GM18867 (cell line): ENCODE measurements at regions not wholly inside any gene's neighbourhood (a gene's known extent, or its start where the extent isn't known, plus 50 kb on each side); places are given as distances from the start of the nearest gene placed in this dataset.
"Not testable (repeated sequence)": the region's sequence is repeated elsewhere in the genome, so short reads cannot be mapped to it uniquely, and the experiment has no call there.

Experiments used
- ATAC-seq: cut with Tn5 transposase; IDR thresholded peaks from one replicate; pipeline ENCODE4 v1.9.1; 2021; ENCODE audit warnings: mild to moderate bottlenecking, moderate library complexity; ENCODE audit not compliant: unreplicated experiment

DNA sequence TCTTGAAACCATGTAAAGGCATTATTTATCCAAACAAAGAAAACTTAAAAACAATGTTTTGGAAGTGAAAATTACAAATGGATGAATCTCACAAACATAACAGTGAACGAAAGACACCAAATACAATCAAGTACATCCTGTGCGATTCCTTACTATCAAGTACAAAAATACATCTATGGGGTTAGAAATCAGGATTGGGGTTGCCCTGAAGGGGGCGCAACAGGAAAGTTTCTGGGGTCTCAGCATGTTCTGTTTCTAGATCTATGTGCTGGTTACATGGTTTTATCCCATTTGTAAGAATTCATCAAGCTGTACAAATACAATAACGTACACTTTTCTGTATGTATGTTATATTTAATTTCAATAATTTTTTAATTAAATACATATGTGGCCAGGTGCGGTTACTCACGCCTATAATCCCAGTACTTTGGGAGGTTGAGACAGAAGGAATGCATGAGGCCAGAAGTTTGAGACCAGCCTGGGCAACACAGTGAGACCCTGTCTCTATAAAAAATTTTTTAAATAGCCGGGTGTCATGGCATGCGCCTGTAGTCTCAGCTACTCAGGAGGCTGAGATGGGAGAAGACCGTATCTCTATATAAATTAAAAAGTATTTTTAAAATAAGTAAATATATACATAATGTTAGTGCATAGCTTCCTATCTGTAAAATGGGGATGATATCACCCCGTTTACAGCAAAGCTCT lies 121.5 kb upstream of the SOD1 start:
- ATAC-seq: no peak

DNA sequence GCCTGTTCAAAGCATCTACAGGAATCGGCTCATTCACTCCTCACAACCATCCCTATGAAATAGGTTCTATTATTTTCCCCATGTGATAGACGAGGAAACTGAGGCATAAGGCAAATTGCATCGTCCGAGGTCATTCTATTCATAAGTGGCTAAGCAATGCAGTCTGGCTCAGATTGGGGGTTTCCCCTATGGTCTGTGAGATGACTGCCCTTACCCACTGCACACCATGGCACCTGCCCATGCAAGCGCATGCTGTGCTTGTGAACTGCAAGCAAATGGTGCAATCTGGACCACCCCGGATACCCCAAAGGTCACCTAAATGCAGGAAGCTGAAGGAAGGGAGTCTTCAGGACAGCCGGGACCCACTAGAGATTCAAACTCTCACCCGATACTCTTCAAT lies 123.4 kb upstream of the SOD1 start:
- ATAC-seq: no peak

DNA sequence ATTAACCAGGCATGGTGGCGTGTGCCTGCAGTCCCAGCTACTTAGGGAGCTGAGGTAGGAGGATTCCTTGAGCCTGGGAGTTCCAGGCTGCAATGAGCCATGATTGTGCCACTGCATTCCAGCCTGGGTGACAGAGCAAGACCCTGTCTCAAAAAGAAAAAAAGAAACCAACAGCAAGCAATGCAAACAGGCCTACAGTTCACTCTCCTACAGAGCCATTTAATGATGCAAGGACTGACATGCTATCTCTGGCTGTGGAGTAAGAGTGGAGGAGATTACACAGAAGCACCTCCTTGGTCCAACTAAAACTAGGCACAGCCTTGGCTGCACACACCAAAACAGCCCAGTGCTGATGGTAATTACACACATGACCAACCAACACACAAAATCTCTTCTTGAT lies 127.5 kb upstream of the SOD1 start:
- ATAC-seq: no peak

DNA sequence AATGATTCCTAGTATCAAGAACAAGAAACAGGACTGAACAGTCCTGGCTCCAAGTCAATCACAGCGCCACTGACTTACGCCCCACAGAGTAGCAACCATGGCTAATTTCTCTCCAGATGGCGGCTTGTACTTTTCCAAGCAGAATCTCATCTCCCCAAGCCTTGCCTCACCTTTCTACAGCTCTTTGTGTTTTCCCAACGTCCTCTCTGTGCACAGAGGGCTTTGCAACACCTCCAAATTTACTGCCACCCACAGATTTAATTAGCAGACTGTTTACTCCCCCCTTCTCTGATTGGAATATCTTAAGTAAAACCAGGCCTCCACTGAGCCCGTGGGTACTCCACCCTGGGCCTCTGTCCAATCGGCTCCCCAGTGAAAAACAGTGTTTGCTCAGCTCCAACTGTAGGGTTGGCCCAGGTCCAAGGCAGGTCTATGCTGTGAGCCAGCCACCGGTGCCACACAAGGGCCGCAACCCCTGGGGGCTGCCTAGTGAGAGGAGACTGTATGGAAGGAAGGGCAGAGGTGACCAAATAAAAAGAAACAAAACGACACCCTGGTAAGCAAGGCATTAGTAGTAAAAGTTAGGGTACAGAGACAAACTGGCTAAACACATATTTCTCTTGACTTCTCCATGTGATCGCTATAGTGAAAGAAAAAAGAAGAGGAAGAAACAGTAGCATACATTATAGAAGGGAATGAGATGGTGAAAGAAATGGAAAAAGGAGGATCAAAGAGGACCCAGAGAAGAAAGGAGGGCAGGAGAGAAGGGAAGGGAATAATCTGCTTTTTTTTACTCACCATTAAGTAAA lies 128.4 kb upstream of the SOD1 start:
- ATAC-seq: no peak

DNA sequence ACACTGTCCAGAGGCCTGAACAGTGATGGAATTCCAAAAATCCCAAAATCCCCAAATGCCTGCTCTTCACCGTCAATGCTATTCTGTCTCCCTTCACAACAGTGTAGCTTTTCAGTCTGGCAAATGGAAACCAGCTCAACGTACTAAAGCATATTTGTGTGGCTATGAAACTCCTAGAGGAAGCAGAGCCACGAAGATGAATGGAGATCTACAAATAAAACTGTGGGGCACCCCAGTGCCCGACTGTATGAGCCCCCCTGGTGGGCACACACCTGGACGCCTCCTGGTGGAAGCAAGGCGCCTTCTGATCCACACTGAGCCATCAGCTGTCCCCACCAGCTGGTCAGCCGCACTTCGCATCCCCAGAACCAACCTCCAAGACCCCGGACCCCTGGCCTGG lies 129.1 kb upstream of the SOD1 start:
- ATAC-seq: no peak

DNA sequence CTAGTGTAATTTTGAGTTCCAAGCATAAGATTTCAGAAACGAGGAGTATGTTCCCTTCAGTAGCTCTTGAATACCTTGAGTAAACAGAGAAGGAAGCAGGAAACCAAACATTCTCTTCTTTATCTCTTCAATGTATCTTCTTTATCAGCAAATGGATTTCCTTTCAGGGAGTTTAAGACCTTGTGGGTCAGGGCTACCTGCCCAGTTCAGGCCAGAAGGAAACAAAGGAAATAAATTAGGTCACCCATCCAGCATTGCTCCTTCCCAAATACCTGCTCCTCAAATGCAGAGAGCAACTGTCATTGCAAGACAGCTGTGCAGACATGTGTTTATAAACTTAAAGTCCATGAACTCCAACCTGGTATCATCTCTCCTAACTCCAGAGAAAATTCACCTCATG lies 130.1 kb upstream of the SOD1 start:
- ATAC-seq: no peak

DNA sequence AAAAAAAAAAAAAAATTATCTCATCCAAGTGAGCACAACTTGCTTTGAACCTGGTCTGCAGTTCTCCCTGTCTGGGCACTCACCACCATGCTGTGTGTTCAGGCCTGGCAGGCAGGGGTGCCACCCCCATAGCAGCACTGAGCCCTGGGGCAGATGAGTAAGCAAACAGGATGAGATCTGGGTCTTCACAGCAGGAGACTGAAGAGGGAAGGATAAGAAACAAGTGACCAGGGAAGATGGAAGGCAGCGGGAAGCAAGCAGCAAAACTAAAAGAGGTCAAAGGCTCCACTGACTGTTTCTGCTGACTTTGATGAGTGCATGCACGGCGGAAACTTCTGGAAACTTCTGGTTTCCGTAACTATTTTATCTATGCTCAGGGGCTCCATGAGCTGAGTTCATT lies 133.5 kb upstream of the SOD1 start:
- ATAC-seq: no peak

DNA sequence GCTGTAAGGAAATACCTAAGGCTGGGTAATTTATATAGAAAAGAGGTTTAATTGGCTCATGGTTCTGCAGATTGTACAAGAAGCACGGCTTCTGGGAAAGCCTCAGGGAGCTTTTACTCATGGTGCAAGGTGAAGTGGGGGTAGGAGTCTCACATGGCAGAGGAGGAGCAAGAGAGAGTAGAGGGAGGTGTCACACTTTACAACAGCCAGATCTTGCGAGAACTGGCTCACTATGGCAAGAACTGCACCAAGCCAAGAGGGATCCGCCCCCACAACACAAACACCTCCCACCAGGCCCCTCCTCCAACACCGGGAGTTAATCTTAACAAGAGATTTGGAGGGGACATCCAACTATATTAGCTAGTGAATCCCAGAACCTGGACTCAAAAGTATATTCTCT lies 135.4 kb upstream of the SOD1 start:
- no peak for ATAC-seq

DNA sequence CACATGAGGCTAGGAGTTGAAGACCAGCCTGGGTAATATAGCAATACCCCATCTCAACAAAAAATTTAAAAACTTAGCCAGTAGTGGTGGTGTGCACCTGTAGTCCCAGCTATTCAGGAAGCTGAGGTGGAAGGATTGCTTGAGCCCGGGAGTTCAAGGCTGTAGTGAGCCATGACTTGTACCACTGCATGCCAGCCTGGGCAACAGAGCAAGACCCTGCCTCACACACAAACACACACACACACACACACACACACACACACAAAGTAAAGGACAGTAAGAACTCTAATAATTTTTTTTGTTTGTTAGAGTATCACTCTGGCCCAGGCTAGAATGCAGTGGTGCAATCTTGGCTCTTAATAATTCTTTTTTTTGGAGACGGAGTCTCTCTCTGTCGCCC lies 138.0 kb upstream of the SOD1 start:
- no peak for ATAC-seq

DNA sequence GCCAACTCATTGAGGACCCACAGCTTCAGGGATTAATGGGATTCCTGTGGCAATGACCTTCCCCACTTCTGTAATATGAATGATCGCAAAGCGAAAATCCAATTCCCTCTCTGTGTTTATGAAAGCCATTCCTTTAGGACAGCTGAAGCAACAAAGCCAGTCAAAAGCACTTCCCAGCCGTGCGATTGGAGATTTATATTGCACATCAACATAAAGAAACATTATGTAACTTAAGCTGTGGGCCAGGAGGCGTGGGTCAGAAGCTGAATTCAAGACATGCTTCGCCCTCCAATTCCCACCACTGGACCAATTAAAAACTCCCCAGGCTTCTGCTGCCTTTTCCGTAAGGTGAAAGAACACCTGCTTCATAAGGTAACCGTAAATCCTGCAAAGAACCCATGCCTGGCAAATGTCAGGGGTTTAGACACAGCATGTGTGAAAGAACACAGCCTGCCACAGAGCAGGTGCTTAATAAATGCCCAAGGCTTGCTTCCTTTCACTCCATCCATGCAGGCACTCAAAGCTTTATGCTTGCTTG lies 138.9 kb upstream of the SOD1 start:
- no peak for ATAC-seq

DNA sequence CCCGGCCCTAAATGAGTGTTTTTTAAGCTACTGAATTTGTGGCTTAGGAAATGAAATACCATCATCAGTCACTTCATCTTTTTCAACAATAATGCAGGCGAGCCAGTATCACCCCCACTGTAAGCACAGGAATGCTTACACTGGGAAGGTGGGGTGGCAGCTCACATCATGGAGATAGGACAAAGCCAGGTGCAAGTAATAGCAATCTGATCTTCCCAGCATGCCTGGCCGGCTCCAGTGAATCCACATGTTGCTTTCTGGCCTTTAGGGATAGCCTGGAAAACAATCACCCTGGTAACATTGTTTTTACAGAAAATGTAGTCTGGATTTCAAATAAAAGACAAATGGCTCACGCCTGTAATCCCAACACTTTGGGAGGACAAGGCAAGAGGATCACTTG lies 140.9 kb upstream of the SOD1 start:
- no peak for ATAC-seq

DNA sequence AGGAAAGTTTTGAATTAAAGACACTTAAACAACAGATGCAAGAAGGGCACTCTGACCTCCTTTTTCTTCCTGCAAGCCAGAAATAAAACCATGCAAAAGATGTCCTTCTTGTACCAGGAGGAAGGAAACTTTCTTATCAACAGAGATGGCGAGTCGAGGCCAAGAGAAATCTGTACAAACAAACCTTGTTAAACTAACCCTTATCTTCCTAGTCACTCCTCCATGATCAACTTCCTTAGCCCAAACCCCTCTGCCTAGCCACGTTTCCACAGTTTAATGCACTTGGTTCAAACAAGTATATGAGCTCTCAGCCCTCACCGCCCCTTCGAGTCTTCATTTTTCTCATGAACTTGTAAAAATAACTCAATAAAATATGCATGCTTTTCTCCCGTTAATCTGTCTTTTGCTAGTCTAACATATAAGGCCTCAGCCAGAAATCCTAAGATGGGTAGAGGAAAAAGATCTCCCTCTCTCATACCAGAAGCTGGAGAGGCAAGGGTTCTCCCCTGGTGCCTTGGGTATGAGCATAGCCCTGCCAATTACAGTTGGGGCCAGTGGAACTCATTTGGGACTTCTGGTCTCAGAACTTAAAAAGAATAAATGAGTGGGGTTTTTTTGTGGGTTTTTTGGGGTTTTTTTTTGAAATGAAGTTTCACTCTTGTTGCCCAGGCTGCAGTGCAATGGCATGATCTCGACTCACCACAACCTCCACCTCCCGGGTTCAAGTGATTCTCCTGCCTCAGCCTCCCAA lies 141.7 kb upstream of the SOD1 start:
- ATAC-seq: no peak

DNA sequence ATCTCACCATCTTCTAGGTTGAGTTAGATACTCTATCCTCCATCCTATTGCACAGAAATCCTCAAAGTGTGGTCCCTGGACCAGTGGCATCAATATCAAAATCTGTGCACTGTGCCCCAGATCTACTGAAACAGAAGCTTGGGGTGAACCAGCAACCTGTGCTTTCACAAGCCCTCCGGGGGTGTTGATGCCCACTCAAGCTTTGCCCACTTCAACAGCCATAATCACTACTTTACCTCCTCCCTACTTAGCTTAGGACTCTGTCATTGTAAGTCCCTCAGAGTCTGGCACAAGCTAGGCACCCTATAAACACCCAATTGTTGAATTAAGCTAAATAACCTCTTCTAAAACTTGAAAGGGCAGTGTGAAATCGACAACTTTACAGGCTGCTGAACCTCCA lies 144.2 kb upstream of the SOD1 start:
- no peak for ATAC-seq

DNA sequence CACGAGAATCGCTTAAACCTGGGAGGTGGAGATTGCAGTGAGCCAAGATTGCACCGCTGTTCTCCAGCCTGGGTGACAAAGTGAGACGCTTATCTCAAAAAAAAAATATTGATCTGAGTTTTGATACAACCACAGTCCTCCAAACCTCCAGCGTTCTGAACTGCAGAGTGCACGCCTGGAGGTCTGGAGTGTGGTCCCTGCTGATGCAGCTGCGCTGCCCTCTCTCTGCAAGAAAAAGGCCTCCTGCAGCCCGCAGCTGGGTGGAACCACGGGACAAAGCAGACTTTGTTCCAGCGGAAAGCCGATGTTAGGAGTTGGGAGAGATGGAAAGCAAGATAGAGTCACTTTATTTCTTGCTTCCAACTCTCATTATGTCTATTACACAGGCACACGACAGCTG lies 144.9 kb upstream of the SOD1 start:
- ATAC-seq: no peak

DNA sequence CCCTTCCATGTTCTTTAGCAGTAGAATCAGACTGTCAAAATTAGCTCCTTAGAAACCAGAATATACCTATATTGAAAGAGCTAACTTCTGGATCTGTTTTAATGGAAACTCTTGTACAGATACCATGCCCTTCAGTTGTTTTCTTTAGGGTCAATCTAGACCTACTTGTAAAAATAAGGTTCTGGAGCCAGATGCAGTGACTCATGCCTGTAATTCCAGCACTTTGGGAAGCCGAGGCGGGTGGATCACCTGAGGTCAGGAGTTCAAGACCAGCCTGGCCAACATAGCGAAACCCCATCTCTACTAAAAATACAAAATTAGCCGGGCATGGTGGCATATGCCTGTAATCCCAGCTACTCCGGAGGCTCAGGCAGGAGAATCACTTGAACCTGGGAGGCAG lies 146.0 kb upstream of the SOD1 start:
- not testable (repeated sequence) for ATAC-seq

DNA sequence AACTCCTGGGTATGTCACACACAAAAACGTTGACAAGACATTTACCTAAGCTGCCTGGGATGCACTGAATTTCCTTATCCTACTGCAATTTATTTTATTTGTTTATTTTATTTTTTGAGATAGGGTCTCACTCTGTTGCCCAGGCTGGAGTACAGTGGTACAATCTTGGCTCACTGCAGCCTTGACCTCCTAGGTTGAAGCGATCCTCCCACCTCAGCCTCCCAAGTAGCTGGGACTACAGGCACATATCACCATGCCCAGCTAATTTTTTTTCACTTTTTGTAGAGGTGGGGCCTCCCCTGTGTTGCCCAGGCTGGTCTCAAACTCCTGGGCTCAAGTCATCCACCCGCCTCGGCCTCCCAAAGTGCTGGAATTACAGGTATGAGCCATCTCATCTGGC lies 147.5 kb upstream of the SOD1 start:
- ATAC-seq: not testable (repeated sequence)

DNA sequence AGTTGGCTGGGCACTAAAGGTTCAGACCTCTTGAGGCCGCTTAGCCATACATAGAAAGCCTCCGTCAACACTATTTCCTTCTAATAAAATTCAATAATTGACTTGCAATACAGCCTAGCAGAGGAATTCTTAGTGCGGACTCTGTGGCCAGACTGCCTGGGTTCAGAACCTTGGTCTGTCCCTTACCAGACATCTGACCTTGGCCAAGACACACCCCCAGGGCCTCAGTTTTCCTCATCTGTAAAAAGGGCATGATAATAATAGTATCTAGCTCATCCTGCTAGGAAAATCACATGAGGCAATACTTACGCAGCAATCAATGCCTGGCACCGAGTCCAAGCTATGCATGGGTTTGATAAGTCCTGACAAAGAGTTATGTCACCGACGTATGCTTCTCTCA lies 148.2 kb upstream of the SOD1 start:
- no peak for ATAC-seq

DNA sequence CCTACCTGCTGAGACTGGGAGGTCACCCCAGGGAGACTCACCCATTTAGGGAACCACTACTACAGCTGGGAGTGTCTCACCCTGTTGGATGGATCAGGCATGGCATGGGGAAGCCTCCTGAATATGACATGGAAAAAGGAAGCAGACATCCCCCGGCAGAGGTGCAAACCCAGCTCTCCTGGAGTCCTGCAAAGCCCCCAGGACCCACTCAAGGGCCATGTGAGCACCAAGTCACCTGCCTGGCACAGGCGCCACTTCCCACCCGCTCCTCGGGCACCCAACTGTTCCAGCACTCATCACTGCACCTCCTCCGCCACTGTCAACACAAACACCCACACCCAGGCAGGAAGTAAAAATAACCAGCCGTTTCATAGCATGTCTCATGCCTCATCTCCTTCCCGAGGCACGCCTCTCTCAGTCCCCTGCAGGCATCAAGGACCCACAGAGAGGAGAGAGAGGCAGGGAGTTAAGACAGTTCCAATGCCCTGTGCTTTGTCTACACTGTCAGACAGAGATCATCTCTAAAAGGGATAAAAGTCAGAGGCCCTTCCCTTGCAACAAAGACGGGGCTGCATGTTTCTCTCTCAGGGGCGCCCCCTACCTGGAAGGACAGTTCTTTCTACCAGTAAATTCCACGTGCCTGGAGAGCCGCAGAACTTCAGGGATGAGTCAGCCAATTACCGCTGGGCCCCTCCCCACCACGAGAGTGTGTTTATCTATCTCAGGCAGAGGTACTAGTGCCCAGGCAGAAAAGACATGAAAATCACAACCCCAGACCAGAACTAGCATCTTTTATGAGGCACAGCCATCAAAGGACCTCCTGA lies 150.1 kb upstream of the SOD1 start:
- ATAC-seq: peak; percentile 51

DNA sequence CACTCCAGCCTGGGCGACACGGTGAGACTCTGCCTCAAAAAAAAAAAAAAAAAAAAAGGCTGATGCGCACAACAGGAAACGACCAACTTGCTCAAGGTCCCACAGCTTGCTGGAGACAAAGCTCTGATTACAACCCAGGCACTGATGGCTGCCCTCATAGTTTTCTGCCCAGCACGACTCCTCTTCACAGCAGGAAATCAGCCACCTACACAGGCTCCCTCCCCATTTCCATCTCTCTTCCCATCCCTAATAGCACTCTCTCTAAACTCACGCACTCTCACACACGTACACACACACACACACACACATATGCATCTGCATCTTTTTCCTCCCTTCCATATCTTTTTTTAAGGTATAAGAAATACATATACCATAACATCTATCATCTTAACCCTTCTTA lies 153.5 kb upstream of the SOD1 start:
- no peak for ATAC-seq

DNA sequence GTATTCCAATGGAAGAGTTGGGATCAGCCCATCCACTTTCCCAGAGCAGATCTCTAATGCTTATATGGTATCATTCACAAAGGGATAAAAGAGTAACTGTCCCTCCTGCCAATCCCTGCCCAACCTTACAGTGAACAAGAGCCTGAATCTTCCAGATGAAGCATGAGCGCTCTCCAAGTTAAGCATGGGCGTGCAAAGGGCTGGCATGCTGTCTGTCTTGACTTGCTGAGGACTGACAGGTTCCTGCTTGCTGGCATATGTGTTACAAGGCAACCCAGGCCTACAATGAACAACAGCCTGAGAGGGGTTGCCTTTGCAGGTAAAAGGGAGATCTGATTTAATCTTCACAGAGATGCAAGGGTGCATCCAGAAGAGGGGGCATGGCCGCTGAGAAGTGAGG lies 155.6 kb upstream of the SOD1 start:
- ATAC-seq: no peak

DNA sequence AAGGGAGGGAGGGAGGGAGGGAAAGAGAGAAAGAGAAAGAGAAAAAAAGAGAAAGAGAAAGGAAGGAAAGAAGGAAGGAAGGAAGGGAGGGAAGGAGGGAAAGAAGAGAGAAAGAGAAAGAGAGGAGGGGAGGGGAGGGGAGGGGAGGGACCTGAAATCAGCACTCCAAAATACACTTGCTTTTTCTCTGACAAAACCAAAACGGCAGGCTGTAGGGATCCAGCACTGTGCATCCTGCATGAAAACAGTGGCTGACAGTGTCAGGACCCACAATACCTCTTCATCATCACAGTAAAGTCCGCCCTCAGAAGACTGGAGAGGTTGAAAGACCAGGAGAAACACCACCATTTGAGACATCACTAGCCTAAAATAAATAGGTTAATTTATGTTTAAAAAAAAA lies 156.0 kb upstream of the SOD1 start:
- no peak for ATAC-seq
